Activated naive CD8-positive, alpha-beta T cell (primary cell): ENCODE measurements at regions not wholly inside any gene's neighbourhood (a gene's known extent, or its start where the extent isn't known, plus 50 kb on each side); places are given as distances from the start of the nearest gene placed in this dataset.

Experiments used
- H3K27ac Mint-ChIP-seq: one replicate; pipeline ENCODE4 v1.8.0; 2021; ENCODE audit warnings: mixed read lengths
- H3K27me3 Mint-ChIP-seq: one replicate; pipeline ENCODE4 v1.8.0; 2021; ENCODE audit warnings: mixed read lengths
- H3K36me3 Mint-ChIP-seq: one replicate; pipeline ENCODE4 v1.8.0; 2021; ENCODE audit warnings: mixed read lengths
- H3K4me1 Mint-ChIP-seq: one replicate; pipeline ENCODE4 v1.8.0; 2021; ENCODE audit warnings: low read depth, mixed read lengths
- H3K4me3 Mint-ChIP-seq: one replicate; pipeline ENCODE4 v1.8.0; 2021; ENCODE audit warnings: mild to moderate bottlenecking, mixed read lengths
- H3K9me3 Mint-ChIP-seq: one replicate; pipeline ENCODE4 v1.8.0; 2021; ENCODE audit warnings: low read depth, mixed read lengths

GRCh38 chr2:234725528-234726264 is 226.1 kb upstream of the SH3BP4 start:
- H3K4me3 Mint-ChIP-seq: no peak overlapping the region
- H3K36me3 Mint-ChIP-seq: no peaks in the 10 kb centered on the region
- no peaks in the 10 kb centered on the region for H3K9me3 Mint-ChIP-seq
- H3K27ac Mint-ChIP-seq: no peak overlapping the region
- no peaks in the 10 kb centered on the region for H3K4me1 Mint-ChIP-seq
- H3K27me3 Mint-ChIP-seq: peaks cover 4% of the 10 kb centered on the region

GRCh38 chr2:234724850-234725249 is 227.0 kb upstream of the SH3BP4 start:
- no peaks in the 10 kb centered on the region for H3K9me3 Mint-ChIP-seq
- no peak overlapping the region for H3K4me3 Mint-ChIP-seq
- no peaks in the 10 kb centered on the region for H3K4me1 Mint-ChIP-seq
- no peaks in the 10 kb centered on the region for H3K36me3 Mint-ChIP-seq
- H3K27me3 Mint-ChIP-seq: peaks cover 5% of the 10 kb centered on the region
- H3K27ac Mint-ChIP-seq: no peak overlapping the region

GRCh38 chr2:234723400-234723799 is 226.5 kb upstream of the ARL4C start:
- Mint-ChIP-seq H3K27me3 (peaks cover 5% of the 10 kb centered on the region), H3K36me3 (no peaks in the 10 kb centered on the region), H3K27ac (no peak overlapping the region), H3K9me3 (no peaks in the 10 kb centered on the region), H3K4me3 (no peak overlapping the region), H3K4me1 (no peaks in the 10 kb centered on the region)

GRCh38 chr2:234722176-234722575 is 225.3 kb upstream of the ARL4C start:
- Mint-ChIP-seq H3K36me3 (no peaks in the 10 kb centered on the region), H3K4me1 (no peaks in the 10 kb centered on the region), H3K9me3 (no peaks in the 10 kb centered on the region), H3K27ac (no peak overlapping the region), H3K27me3 (peaks cover 9% of the 10 kb centered on the region), H3K4me3 (no peak overlapping the region)

- H3K27me3 Mint-ChIP-seq: peaks cover 9% of the 10 kb centered on the region
- H3K4me1 Mint-ChIP-seq: no peaks in the 10 kb centered on the region
- H3K4me3 Mint-ChIP-seq: no peak overlapping the region
- H3K9me3 Mint-ChIP-seq: no peaks in the 10 kb centered on the region
- no peaks in the 10 kb centered on the region for H3K36me3 Mint-ChIP-seq
- H3K27ac Mint-ChIP-seq: no peak overlapping the region
These were observed 222.3 kb upstream of the ARL4C start for GRCh38 chr2:234719116-234719716.

- no peaks in the 10 kb centered on the region for H3K4me1 Mint-ChIP-seq
- no peaks in the 10 kb centered on the region for H3K9me3 Mint-ChIP-seq
- no peak overlapping the region for H3K27ac Mint-ChIP-seq
- no peaks in the 10 kb centered on the region for H3K36me3 Mint-ChIP-seq
- H3K4me3 Mint-ChIP-seq: no peak overlapping the region
- H3K27me3 Mint-ChIP-seq: peaks cover 7% of the 10 kb centered on the region
These were observed 219.4 kb upstream of the ARL4C start for GRCh38 chr2:234716271-234716670.

- H3K27ac Mint-ChIP-seq: no peak overlapping the region
- no peaks in the 10 kb centered on the region for H3K9me3 Mint-ChIP-seq
- no peaks in the 10 kb centered on the region for H3K36me3 Mint-ChIP-seq
- H3K4me3 Mint-ChIP-seq: no peak overlapping the region
- no peaks in the 10 kb centered on the region for H3K4me1 Mint-ChIP-seq
- peaks cover 10% of the 10 kb centered on the region for H3K27me3 Mint-ChIP-seq
These were observed 218.9 kb upstream of the ARL4C start for GRCh38 chr2:234715671-234716250.

- H3K9me3 Mint-ChIP-seq: no peaks in the 10 kb centered on the region
- no peak overlapping the region for H3K27ac Mint-ChIP-seq
- peaks cover 13% of the 10 kb centered on the region for H3K27me3 Mint-ChIP-seq
- no peaks in the 10 kb centered on the region for H3K36me3 Mint-ChIP-seq
- no peak overlapping the region for H3K4me3 Mint-ChIP-seq
- no peaks in the 10 kb centered on the region for H3K4me1 Mint-ChIP-seq
These were observed 217.8 kb upstream of the ARL4C start for GRCh38 chr2:234714711-234715110.

GRCh38 chr2:234712421-234712935 is 215.6 kb upstream of the ARL4C start:
- no peaks in the 10 kb centered on the region for H3K4me1 Mint-ChIP-seq
- no peak overlapping the region for H3K27ac Mint-ChIP-seq
- H3K9me3 Mint-ChIP-seq: no peaks in the 10 kb centered on the region
- H3K27me3 Mint-ChIP-seq: peaks cover 13% of the 10 kb centered on the region
- H3K4me3 Mint-ChIP-seq: no peak overlapping the region
- no peaks in the 10 kb centered on the region for H3K36me3 Mint-ChIP-seq

- Mint-ChIP-seq H3K4me3 (no peak overlapping the region), H3K36me3 (no peaks in the 10 kb centered on the region), H3K27me3 (peaks cover 15% of the 10 kb centered on the region), H3K9me3 (no peaks in the 10 kb centered on the region), H3K27ac (no peak overlapping the region), H3K4me1 (no peaks in the 10 kb centered on the region)
These were observed 214.4 kb upstream of the ARL4C start for GRCh38 chr2:234711308-234711707.

- no peaks in the 10 kb centered on the region for H3K9me3 Mint-ChIP-seq
- H3K4me3 Mint-ChIP-seq: no peak overlapping the region
- H3K4me1 Mint-ChIP-seq: no peaks in the 10 kb centered on the region
- no peaks in the 10 kb centered on the region for H3K36me3 Mint-ChIP-seq
- no peak overlapping the region for H3K27ac Mint-ChIP-seq
- peaks cover 15% of the 10 kb centered on the region for H3K27me3 Mint-ChIP-seq
These were observed 213.7 kb upstream of the ARL4C start for GRCh38 chr2:234710587-234710986.

GRCh38 chr2:234710066-234710465 is 213.2 kb upstream of the ARL4C start:
- H3K36me3 Mint-ChIP-seq: no peaks in the 10 kb centered on the region
- H3K9me3 Mint-ChIP-seq: no peaks in the 10 kb centered on the region
- H3K4me1 Mint-ChIP-seq: no peaks in the 10 kb centered on the region
- H3K27me3 Mint-ChIP-seq: peaks cover 15% of the 10 kb centered on the region
- H3K4me3 Mint-ChIP-seq: no peak overlapping the region
- H3K27ac Mint-ChIP-seq: no peak overlapping the region

GRCh38 chr2:234708717-234709116 is 211.8 kb upstream of the ARL4C start:
- Mint-ChIP-seq H3K36me3 (no peaks in the 10 kb centered on the region), H3K27ac (no peak overlapping the region), H3K4me3 (no peak overlapping the region), H3K9me3 (no peaks in the 10 kb centered on the region), H3K4me1 (no peaks in the 10 kb centered on the region), H3K27me3 (peaks cover 14% of the 10 kb centered on the region)

- Mint-ChIP-seq H3K4me3 (no peak overlapping the region), H3K4me1 (no peaks in the 10 kb centered on the region), H3K9me3 (no peaks in the 10 kb centered on the region), H3K27ac (no peak overlapping the region), H3K27me3 (peaks cover 12% of the 10 kb centered on the region), H3K36me3 (no peaks in the 10 kb centered on the region)
These were observed 211.3 kb upstream of the ARL4C start for GRCh38 chr2:234708091-234708683.

GRCh38 chr2:234706086-234706485 is 209.2 kb upstream of the ARL4C start:
- Mint-ChIP-seq H3K27ac (no peak overlapping the region), H3K4me1 (no peaks in the 10 kb centered on the region), H3K9me3 (no peaks in the 10 kb centered on the region), H3K4me3 (no peak overlapping the region), H3K27me3 (peaks cover 14% of the 10 kb centered on the region), H3K36me3 (no peaks in the 10 kb centered on the region)
